ENCODE measurements at regions not wholly inside any gene's neighbourhood (a gene's known extent, or its start where the extent isn't known, plus 50 kb on each side); places are given as distances from the start of the nearest gene placed in this dataset.

DNA sequence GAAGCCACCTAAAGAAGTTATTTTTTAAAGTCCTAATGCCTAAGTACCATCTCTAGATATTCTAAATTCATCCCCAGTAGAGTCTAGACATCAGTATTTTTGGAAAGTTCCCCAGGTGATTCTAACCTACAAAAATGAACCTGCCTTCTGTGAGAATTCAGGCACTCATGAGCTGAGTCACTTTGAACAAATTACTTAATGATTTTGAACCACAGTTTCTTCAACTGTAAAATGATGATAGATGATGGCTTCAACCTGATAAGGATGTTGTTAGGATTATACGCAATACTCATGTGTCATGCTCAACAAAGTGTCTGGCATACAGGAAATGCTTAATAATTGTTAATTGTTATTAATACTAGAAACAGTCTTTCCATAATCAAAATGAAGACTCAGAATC lies 82.8 kb upstream of the OR5AK2 start:
- TF ChIP-seq ESRRG (CRISPR knock-in tag; IDR thresholded peaks at IDR 0.05) (no peak), GLIS3 (CRISPR knock-in tag; IDR thresholded peaks at IDR 0.05) (no peak), ZNF70 (CRISPR knock-in tag; IDR thresholded peaks at IDR 0.05) (no peak), ZFP30 (CRISPR knock-in tag; IDR thresholded peaks at IDR 0.05) (no peak), RARB (CRISPR knock-in tag; IDR thresholded peaks at IDR 0.05) (no peak), OSR1 (CRISPR knock-in tag; IDR thresholded peaks at IDR 0.05) (no peak), ZFP3 (CRISPR knock-in tag; IDR thresholded peaks at IDR 0.05) (no peak)
- ATAC-seq, result no peak

DNA sequence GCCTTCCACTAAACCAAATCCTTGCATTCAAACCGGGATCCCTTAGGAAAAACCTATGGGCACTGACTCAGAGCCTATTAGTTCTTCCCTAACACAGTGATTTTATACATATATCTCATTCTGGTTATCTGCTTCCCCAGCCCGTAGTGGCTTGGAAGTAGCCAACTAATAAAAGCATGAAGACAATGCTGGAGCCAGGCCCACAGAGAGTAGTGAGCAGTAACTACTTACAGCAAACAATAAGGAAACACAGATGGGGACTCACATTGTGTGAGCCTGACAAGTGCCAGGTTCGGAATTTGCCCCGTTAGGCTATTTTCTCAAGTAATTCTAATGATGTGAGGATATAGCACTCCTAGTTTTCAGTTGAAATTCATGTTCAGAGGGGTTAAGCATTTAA lies 83.3 kb upstream of the OR5AK2 start:
- TF ChIP-seq ESRRG (CRISPR knock-in tag; IDR thresholded peaks at IDR 0.05) (no peak), TCF4 (CRISPR knock-in tag; IDR thresholded peaks at IDR 0.05; ENCODE audit: borderline replicate concordance) (no peak), ZFP30 (CRISPR knock-in tag; IDR thresholded peaks at IDR 0.05) (no peak), GLIS3 (CRISPR knock-in tag; IDR thresholded peaks at IDR 0.05) (no peak), CSDC2 (CRISPR knock-in tag; IDR thresholded peaks at IDR 0.05) (no peak), RARB (CRISPR knock-in tag; IDR thresholded peaks at IDR 0.05) (no peak), ZC3H10 (CRISPR knock-in tag; IDR thresholded peaks at IDR 0.05) (no peak), ZNF8 (CRISPR knock-in tag; IDR thresholded peaks at IDR 0.05) (no peak), ZFP3 (CRISPR knock-in tag; IDR thresholded peaks at IDR 0.05) (no peak), TOX (CRISPR knock-in tag; IDR thresholded peaks at IDR 0.05; ENCODE audit: borderline replicate concordance) (no peak), ZNF565 (CRISPR knock-in tag; conservative IDR thresholded peaks at IDR 0.05; ENCODE audit: low read depth) (no peak), ISL1 (CRISPR knock-in tag; IDR thresholded peaks at IDR 0.05) (no peak), PPARA (CRISPR knock-in tag; IDR thresholded peaks at IDR 0.05; ENCODE audit: borderline replicate concordance) (no peak), ARNTL (CRISPR knock-in tag; IDR thresholded peaks at IDR 0.05; ENCODE audit: borderline replicate concordance, low read depth) (no peak)
- TF ChIP-seq, protein P1, sequence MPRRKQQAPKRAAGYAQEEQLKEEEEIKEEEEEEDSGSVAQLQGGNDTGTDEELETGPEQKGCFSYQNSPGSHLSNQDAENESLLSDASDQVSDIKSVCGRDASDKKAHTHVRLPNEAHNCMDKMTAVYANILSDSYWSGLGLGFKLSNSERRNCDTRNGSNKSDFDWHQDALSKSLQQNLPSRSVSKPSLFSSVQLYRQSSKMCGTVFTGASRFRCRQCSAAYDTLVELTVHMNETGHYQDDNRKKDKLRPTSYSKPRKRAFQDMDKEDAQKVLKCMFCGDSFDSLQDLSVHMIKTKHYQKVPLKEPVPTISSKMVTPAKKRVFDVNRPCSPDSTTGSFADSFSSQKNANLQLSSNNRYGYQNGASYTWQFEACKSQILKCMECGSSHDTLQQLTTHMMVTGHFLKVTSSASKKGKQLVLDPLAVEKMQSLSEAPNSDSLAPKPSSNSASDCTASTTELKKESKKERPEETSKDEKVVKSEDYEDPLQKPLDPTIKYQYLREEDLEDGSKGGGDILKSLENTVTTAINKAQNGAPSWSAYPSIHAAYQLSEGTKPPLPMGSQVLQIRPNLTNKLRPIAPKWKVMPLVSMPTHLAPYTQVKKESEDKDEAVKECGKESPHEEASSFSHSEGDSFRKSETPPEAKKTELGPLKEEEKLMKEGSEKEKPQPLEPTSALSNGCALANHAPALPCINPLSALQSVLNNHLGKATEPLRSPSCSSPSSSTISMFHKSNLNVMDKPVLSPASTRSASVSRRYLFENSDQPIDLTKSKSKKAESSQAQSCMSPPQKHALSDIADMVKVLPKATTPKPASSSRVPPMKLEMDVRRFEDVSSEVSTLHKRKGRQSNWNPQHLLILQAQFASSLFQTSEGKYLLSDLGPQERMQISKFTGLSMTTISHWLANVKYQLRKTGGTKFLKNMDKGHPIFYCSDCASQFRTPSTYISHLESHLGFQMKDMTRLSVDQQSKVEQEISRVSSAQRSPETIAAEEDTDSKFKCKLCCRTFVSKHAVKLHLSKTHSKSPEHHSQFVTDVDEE (CRISPR knock-in tag; IDR thresholded peaks at IDR 0.05), result no peak
- TF ChIP-seq, protein P2, sequence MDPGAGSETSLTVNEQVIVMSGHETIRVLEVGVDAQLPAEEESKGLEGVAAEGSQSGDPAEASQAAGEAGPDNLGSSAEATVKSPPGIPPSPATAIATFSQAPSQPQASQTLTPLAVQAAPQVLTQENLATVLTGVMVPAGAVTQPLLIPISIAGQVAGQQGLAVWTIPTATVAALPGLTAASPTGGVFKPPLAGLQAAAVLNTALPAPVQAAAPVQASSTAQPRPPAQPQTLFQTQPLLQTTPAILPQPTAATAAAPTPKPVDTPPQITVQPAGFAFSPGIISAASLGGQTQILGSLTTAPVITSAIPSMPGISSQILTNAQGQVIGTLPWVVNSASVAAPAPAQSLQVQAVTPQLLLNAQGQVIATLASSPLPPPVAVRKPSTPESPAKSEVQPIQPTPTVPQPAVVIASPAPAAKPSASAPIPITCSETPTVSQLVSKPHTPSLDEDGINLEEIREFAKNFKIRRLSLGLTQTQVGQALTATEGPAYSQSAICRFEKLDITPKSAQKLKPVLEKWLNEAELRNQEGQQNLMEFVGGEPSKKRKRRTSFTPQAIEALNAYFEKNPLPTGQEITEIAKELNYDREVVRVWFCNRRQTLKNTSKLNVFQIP (CRISPR knock-in tag; IDR thresholded peaks at IDR 0.05; ENCODE audit: borderline replicate concordance, low read depth), result no peak
- TF ChIP-seq, protein P3, sequence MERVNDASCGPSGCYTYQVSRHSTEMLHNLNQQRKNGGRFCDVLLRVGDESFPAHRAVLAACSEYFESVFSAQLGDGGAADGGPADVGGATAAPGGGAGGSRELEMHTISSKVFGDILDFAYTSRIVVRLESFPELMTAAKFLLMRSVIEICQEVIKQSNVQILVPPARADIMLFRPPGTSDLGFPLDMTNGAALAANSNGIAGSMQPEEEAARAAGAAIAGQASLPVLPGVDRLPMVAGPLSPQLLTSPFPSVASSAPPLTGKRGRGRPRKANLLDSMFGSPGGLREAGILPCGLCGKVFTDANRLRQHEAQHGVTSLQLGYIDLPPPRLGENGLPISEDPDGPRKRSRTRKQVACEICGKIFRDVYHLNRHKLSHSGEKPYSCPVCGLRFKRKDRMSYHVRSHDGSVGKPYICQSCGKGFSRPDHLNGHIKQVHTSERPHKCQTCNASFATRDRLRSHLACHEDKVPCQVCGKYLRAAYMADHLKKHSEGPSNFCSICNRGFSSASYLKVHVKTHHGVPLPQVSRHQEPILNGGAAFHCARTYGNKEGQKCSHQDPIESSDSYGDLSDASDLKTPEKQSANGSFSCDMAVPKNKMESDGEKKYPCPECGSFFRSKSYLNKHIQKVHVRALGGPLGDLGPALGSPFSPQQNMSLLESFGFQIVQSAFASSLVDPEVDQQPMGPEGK (CRISPR knock-in tag; IDR thresholded peaks at IDR 0.05; ENCODE audit: borderline replicate concordance), result no peak
- TF ChIP-seq, protein P4, sequence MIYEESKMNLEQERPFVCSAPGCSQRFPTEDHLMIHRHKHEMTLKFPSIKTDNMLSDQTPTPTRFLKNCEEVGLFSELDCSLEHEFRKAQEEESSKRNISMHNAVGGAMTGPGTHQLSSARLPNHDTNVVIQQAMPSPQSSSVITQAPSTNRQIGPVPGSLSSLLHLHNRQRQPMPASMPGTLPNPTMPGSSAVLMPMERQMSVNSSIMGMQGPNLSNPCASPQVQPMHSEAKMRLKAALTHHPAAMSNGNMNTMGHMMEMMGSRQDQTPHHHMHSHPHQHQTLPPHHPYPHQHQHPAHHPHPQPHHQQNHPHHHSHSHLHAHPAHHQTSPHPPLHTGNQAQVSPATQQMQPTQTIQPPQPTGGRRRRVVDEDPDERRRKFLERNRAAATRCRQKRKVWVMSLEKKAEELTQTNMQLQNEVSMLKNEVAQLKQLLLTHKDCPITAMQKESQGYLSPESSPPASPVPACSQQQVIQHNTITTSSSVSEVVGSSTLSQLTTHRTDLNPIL (CRISPR knock-in tag; IDR thresholded peaks at IDR 0.05; ENCODE audit: low read depth), result no peak
- TF ChIP-seq, protein P5, sequence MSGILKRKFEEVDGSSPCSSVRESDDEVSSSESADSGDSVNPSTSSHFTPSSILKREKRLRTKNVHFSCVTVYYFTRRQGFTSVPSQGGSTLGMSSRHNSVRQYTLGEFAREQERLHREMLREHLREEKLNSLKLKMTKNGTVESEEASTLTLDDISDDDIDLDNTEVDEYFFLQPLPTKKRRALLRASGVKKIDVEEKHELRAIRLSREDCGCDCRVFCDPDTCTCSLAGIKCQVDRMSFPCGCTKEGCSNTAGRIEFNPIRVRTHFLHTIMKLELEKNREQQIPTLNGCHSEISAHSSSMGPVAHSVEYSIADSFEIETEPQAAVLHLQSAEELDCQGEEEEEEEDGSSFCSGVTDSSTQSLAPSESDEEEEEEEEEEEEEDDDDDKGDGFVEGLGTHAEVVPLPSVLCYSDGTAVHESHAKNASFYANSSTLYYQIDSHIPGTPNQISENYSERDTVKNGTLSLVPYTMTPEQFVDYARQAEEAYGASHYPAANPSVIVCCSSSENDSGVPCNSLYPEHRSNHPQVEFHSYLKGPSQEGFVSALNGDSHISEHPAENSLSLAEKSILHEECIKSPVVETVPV (CRISPR knock-in tag; IDR thresholded peaks at IDR 0.05), result no peak
- ATAC-seq, result no peak

DNA sequence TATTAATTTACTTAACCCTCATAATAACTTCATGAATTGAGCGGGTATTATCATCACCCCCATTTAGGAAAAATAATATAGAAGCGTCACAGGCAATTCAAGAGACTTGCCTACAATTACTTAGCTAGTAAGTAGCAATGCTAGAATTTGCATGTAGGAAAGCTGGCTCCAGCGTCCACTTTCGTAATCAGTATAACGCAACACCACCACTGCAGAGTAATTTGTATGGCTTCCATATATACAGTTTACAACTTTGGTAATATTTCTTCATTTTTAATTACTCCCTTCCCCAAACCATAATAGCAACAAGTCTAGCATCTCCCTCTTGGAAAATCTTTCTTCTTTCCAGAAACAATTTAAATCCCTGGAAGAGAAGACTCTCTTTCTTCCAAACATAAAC lies 89.9 kb upstream of the OR5AK2 start:
- ATAC-seq, result no peak
- no peak for TF ChIP-seq ZFP30 (CRISPR knock-in tag; IDR thresholded peaks at IDR 0.05)
- no peak for TF ChIP-seq ZNF8 (CRISPR knock-in tag; IDR thresholded peaks at IDR 0.05)
